ENCODE measurements at regions not wholly inside any gene's neighbourhood (a gene's known extent, or its start where the extent isn't known, plus 50 kb on each side); places are given as distances from the start of the nearest gene placed in this dataset.

DNA sequence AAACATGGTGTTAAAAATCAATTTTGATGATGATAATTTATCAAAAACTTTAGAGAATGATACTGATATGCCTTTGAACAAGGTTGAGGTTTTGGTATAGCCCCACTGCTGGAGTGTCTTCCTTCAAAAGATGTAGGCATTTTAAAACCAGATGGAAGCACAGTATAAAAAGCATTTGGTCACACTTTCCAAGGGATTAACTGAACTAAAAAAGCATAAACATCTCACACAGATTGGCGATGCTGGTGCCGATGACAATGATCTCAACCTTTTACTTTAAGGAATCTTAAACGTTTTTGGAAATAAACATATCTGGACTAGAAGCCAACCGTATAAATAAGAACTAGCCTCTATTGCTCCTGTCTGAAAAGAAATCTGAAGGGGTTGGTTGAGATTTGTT is 488.4 kb downstream of the ENC1 start:
- Histone ChIP-seq H3K27me3 (ENCODE audit: low read depth, low read length) (no peaks in the 10 kb centered on the region), H3K4me3 (ENCODE audit: low read depth in 1 of 2, low read length in 2 of 2) (no peak overlapping the region), H3K4me1 (ENCODE audit: control insufficient read depth in 1 of 2, insufficient read depth in 2 of 2, low read length in 2 of 2) (no peaks in the 10 kb centered on the region), H3K9me3 (ENCODE audit: control insufficient read depth in 1 of 2, low read length in 2 of 2) (no peaks in the 10 kb centered on the region), H3K36me3 (ENCODE audit: control insufficient read depth in 1 of 2, insufficient read depth in 2 of 2, low read length in 2 of 2) (no peaks in the 10 kb centered on the region), H3K27ac (ENCODE audit: low read length) (no peak overlapping the region)

- H3K36me3 ChIP-seq (ENCODE audit: control insufficient read depth in 1 of 2, insufficient read depth in 2 of 2, low read length in 2 of 2) = no peaks in the 10 kb centered on the region
- no peaks in the 10 kb centered on the region for H3K4me1 ChIP-seq (ENCODE audit: control insufficient read depth in 1 of 2, insufficient read depth in 2 of 2, low read length in 2 of 2)
- H3K27ac ChIP-seq (ENCODE audit: low read length) = no peak overlapping the region
- H3K9me3 ChIP-seq (ENCODE audit: control insufficient read depth in 1 of 2, low read length in 2 of 2) = no peaks in the 10 kb centered on the region
- H3K27me3 ChIP-seq (ENCODE audit: low read depth, low read length) = no peaks in the 10 kb centered on the region
- H3K4me3 ChIP-seq (ENCODE audit: low read depth in 1 of 2, low read length in 2 of 2) = no peak overlapping the region
Observed at GRCh38 chr5:74149395-74149794, 491.1 kb downstream of the ENC1 start.

GRCh38 chr5:74148321-74148720 is 492.2 kb downstream of the ENC1 start:
- no peaks in the 10 kb centered on the region for H3K27me3 ChIP-seq (ENCODE audit: low read depth, low read length)
- H3K27ac ChIP-seq (ENCODE audit: low read length) = no peak overlapping the region
- H3K36me3 ChIP-seq (ENCODE audit: control insufficient read depth in 1 of 2, insufficient read depth in 2 of 2, low read length in 2 of 2) = no peaks in the 10 kb centered on the region

GRCh38 chr5:74146796-74147195 is 493.7 kb downstream of the ENC1 start:
- Histone ChIP-seq H3K36me3 (ENCODE audit: control insufficient read depth in 1 of 2, insufficient read depth in 2 of 2, low read length in 2 of 2) (no peaks in the 10 kb centered on the region), H3K4me3 (ENCODE audit: low read depth in 1 of 2, low read length in 2 of 2) (no peak overlapping the region), H3K9me3 (ENCODE audit: control insufficient read depth in 1 of 2, low read length in 2 of 2) (no peaks in the 10 kb centered on the region), H3K4me1 (ENCODE audit: control insufficient read depth in 1 of 2, insufficient read depth in 2 of 2, low read length in 2 of 2) (no peaks in the 10 kb centered on the region), H3K27me3 (ENCODE audit: low read depth, low read length) (no peaks in the 10 kb centered on the region), H3K27ac (ENCODE audit: low read length) (no peak overlapping the region)

More at GRCh38 chr5:74148321-74148720, 492.2 kb downstream of the ENC1 start:
- H3K4me3 ChIP-seq (ENCODE audit: low read depth in 1 of 2, low read length in 2 of 2) = no peak overlapping the region
- H3K9me3 ChIP-seq (ENCODE audit: control insufficient read depth in 1 of 2, low read length in 2 of 2) = no peaks in the 10 kb centered on the region
- H3K4me1 ChIP-seq (ENCODE audit: control insufficient read depth in 1 of 2, insufficient read depth in 2 of 2, low read length in 2 of 2) = no peaks in the 10 kb centered on the region

DNA sequence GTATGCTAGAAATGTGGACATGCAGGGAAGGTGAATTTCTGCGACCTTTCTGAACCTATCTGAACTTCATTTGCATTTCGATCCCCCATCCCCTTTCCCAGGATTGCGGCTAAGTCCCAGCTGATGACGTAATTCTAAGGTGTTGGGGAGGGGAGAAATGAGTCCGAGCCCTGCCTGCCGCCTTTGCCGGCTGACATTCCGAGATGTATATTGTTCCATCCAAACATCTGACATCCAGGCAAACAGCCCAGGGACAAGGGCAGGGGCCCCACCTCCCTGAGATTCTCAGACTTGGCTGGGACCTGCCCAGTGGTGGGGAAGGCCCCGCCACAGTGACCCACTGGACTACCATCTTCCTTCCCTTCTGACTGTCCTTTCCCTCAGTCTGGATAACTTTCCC is 494.6 kb downstream of the ENC1 start:
- H3K4me3 ChIP-seq (ENCODE audit: low read depth in 1 of 2, low read length in 2 of 2) = no peak overlapping the region
- no peak overlapping the region for H3K27ac ChIP-seq (ENCODE audit: low read length)
- H3K27me3 ChIP-seq (ENCODE audit: low read depth, low read length) = no peaks in the 10 kb centered on the region
- no peaks in the 10 kb centered on the region for H3K36me3 ChIP-seq (ENCODE audit: control insufficient read depth in 1 of 2, insufficient read depth in 2 of 2, low read length in 2 of 2)
- no peaks in the 10 kb centered on the region for H3K4me1 ChIP-seq (ENCODE audit: control insufficient read depth in 1 of 2, insufficient read depth in 2 of 2, low read length in 2 of 2)
- H3K9me3 ChIP-seq (ENCODE audit: control insufficient read depth in 1 of 2, low read length in 2 of 2) = no peaks in the 10 kb centered on the region

DNA sequence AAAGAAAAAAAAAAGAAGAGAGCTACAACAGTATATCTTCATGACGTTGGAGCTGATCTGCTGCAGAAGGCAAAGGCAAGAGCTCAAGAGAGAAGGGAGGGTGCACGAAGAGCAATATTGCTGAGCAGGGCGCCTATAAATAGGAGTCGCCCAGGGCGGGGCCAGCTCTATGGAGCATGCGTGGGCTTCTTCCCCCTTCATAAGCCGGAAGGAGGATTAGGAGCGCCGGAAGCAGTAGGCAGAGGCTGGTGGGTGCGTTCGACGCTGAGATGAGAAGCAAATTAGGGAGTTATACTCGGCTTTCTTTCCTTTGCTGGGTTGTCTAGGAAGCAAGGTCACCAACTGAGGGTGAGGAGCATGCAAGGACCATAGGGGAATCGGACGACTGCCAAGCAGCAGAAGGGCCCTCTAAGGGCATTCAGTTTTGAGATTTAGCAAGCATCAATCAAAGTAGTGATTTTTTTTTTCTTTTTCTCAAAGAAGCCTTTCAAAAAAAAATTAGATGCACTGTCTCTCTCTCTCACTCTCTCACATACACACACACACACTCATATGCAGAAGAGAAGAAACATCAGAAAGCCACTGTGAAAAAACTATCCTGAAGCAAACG is 496.7 kb downstream of the ENC1 start:
- H3K27me3 ChIP-seq (ENCODE audit: low read depth, low read length) = no peaks in the 10 kb centered on the region
- no peak overlapping the region for H3K4me3 ChIP-seq (ENCODE audit: low read depth in 1 of 2, low read length in 2 of 2)
- H3K27ac ChIP-seq (ENCODE audit: low read length) = no peak overlapping the region
- H3K4me1 ChIP-seq (ENCODE audit: control insufficient read depth in 1 of 2, insufficient read depth in 2 of 2, low read length in 2 of 2) = no peaks in the 10 kb centered on the region
- H3K36me3 ChIP-seq (ENCODE audit: control insufficient read depth in 1 of 2, insufficient read depth in 2 of 2, low read length in 2 of 2) = no peaks in the 10 kb centered on the region
- no peaks in the 10 kb centered on the region for H3K9me3 ChIP-seq (ENCODE audit: control insufficient read depth in 1 of 2, low read length in 2 of 2)

- H3K36me3 ChIP-seq (ENCODE audit: control insufficient read depth in 1 of 2, insufficient read depth in 2 of 2, low read length in 2 of 2) = no peaks in the 10 kb centered on the region
- H3K9me3 ChIP-seq (ENCODE audit: control insufficient read depth in 1 of 2, low read length in 2 of 2) = no peaks in the 10 kb centered on the region
- H3K4me1 ChIP-seq (ENCODE audit: control insufficient read depth in 1 of 2, insufficient read depth in 2 of 2, low read length in 2 of 2) = no peaks in the 10 kb centered on the region
- no peak overlapping the region for H3K4me3 ChIP-seq (ENCODE audit: low read depth in 1 of 2, low read length in 2 of 2)
- no peak overlapping the region for H3K27ac ChIP-seq (ENCODE audit: low read length)
- no peaks in the 10 kb centered on the region for H3K27me3 ChIP-seq (ENCODE audit: low read depth, low read length)
Observed at GRCh38 chr5:74143151-74143550, 497.4 kb downstream of the ENC1 start.

DNA sequence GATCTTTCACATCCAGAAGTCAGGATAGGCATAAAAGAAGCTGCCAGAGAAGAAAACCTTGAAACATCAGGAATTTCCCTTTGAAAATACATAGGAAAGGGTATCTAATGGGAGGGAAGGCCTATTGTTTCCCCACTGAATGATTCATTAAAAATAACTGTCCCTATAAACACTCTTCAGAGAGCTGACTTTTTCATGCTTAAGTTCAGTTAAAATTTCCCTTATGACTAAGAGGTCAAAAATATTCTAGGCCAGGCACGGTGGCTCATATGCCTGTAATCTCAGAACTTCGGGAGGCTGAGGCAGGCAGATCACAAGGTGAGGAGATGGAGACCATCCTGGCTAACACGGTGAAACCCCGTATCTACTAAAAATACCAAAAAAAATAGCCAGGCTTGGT is 499.5 kb downstream of the ENC1 start:
- Histone ChIP-seq H3K4me3 (ENCODE audit: low read depth in 1 of 2, low read length in 2 of 2) (no peak overlapping the region), H3K9me3 (ENCODE audit: control insufficient read depth in 1 of 2, low read length in 2 of 2) (no peaks in the 10 kb centered on the region)

DNA sequence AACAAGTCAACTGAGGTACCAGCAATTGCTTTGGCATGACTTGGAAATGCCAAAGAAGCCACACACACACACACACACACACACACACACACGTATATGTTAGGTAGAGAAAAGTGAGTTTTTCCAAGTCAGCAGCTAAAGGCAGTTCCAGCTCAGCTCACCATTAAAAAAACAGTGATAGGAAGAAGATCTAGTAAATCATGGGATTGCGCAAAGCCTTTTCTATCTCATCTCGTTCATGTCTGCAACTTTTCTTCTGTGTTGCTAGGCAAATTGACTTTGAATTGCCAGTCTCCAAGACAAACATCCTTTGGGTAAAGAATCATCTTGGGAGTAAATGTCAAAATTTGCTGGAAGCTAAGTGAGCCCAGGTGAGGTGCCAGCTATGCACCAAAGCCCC is 500.1 kb downstream of the ENC1 start:
- Histone ChIP-seq H3K4me3 (ENCODE audit: low read depth in 1 of 2, low read length in 2 of 2) (no peak overlapping the region), H3K27ac (ENCODE audit: low read length) (no peak overlapping the region), H3K4me1 (ENCODE audit: control insufficient read depth in 1 of 2, insufficient read depth in 2 of 2, low read length in 2 of 2) (no peaks in the 10 kb centered on the region), H3K9me3 (ENCODE audit: control insufficient read depth in 1 of 2, low read length in 2 of 2) (no peaks in the 10 kb centered on the region), H3K36me3 (ENCODE audit: control insufficient read depth in 1 of 2, insufficient read depth in 2 of 2, low read length in 2 of 2) (no peaks in the 10 kb centered on the region), H3K27me3 (ENCODE audit: low read depth, low read length) (no peaks in the 10 kb centered on the region)

More for the DNA sequence above, 499.5 kb downstream of the ENC1 start:
- Histone ChIP-seq H3K36me3 (ENCODE audit: control insufficient read depth in 1 of 2, insufficient read depth in 2 of 2, low read length in 2 of 2) (no peaks in the 10 kb centered on the region), H3K27me3 (ENCODE audit: low read depth, low read length) (no peaks in the 10 kb centered on the region), H3K4me1 (ENCODE audit: control insufficient read depth in 1 of 2, insufficient read depth in 2 of 2, low read length in 2 of 2) (no peaks in the 10 kb centered on the region), H3K27ac (ENCODE audit: low read length) (no peak overlapping the region)

DNA sequence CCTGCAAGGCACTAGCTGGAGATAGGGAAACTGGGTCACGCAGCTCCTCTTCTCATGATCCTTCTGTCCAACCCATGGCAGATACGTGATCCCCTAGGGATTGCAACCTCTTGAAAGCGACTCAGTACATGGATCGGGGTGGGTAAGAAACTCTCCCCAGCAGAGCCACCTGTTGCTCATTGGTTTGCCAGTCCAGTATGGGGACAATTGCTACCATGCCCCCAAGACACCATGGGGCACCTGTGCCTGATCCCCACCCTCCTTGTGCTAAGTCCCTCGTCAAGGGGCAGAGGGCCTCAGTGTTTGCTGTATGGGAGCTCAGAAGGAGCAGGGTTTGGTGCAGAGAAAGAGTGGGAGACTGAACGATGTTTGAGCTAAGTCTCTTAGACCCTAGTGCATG is 500.9 kb downstream of the ENC1 start:
- Histone ChIP-seq H3K4me3 (ENCODE audit: low read depth in 1 of 2, low read length in 2 of 2) (no peak overlapping the region), H3K4me1 (ENCODE audit: control insufficient read depth in 1 of 2, insufficient read depth in 2 of 2, low read length in 2 of 2) (no peaks in the 10 kb centered on the region), H3K27me3 (ENCODE audit: low read depth, low read length) (no peaks in the 10 kb centered on the region), H3K9me3 (ENCODE audit: control insufficient read depth in 1 of 2, low read length in 2 of 2) (no peaks in the 10 kb centered on the region), H3K27ac (ENCODE audit: low read length) (no peak overlapping the region), H3K36me3 (ENCODE audit: control insufficient read depth in 1 of 2, insufficient read depth in 2 of 2, low read length in 2 of 2) (no peaks in the 10 kb centered on the region)

- Histone ChIP-seq H3K9me3 (ENCODE audit: control insufficient read depth in 1 of 2, low read length in 2 of 2) (no peaks in the 10 kb centered on the region), H3K4me3 (ENCODE audit: low read depth in 1 of 2, low read length in 2 of 2) (no peak overlapping the region), H3K4me1 (ENCODE audit: control insufficient read depth in 1 of 2, insufficient read depth in 2 of 2, low read length in 2 of 2) (no peaks in the 10 kb centered on the region), H3K27ac (ENCODE audit: low read length) (no peak overlapping the region), H3K27me3 (ENCODE audit: low read depth, low read length) (no peaks in the 10 kb centered on the region), H3K36me3 (ENCODE audit: control insufficient read depth in 1 of 2, insufficient read depth in 2 of 2, low read length in 2 of 2) (no peaks in the 10 kb centered on the region)
Observed at GRCh38 chr5:74138721-74139120, 501.8 kb downstream of the ENC1 start.

DNA sequence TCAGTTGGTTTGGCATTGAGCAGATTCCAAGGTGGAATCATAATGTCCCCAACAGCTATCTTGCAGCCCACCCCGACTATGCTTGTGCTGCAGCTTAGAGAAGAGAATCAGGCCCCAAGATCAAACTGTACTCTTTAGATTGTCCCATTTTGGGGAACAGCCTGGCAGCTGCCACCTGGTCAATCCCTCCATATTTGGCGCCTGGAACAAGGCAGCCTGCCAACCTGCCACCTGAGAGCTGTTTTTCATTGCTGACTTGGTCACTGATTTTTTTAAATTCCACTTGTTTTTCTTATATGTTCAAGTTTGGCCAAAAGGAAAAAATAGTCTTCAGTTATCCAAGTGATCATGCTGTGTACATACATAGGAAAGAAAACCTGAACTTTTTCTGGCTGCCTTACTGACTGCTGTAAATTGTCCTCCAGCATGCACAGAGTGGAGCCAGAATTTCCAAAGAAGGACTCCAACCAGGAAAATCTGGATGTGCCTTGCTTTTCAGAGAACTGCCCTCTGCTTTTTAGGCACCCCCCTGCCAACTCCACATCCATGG is 504.2 kb downstream of the ENC1 start:
- H3K4me1 ChIP-seq (ENCODE audit: control insufficient read depth in 1 of 2, insufficient read depth in 2 of 2, low read length in 2 of 2) = no peaks in the 10 kb centered on the region
- H3K27me3 ChIP-seq (ENCODE audit: low read depth, low read length) = no peaks in the 10 kb centered on the region
- H3K9me3 ChIP-seq (ENCODE audit: control insufficient read depth in 1 of 2, low read length in 2 of 2) = no peaks in the 10 kb centered on the region
- no peak overlapping the region for H3K27ac ChIP-seq (ENCODE audit: low read length)
- H3K4me3 ChIP-seq (ENCODE audit: low read depth in 1 of 2, low read length in 2 of 2) = no peak overlapping the region
- no peaks in the 10 kb centered on the region for H3K36me3 ChIP-seq (ENCODE audit: control insufficient read depth in 1 of 2, insufficient read depth in 2 of 2, low read length in 2 of 2)
